NCI-H526 treated with DMSO at 0.1 percent for 48 hours (cell line): ENCODE measurements at regions not wholly inside any gene's neighbourhood (a gene's known extent, or its start where the extent isn't known, plus 50 kb on each side); places are given as distances from the start of the nearest gene placed in this dataset.

Experiments
- DNase-seq: peaks from one replicate; lab custom pipeline; 2025; lab: John Stamatoyannopoulos, UW

GRCh38 chr9:117486426-117486825 lies 71.6 kb upstream of the ASTN2 start:
- DNase-seq: peak; percentile 2

GRCh38 chr9:117485176-117485575 lies 70.3 kb upstream of the ASTN2 start:
- no peak for DNase-seq

GRCh38 chr9:117480729-117481128 lies 65.9 kb upstream of the ASTN2 start:
- no peak for DNase-seq

DNA sequence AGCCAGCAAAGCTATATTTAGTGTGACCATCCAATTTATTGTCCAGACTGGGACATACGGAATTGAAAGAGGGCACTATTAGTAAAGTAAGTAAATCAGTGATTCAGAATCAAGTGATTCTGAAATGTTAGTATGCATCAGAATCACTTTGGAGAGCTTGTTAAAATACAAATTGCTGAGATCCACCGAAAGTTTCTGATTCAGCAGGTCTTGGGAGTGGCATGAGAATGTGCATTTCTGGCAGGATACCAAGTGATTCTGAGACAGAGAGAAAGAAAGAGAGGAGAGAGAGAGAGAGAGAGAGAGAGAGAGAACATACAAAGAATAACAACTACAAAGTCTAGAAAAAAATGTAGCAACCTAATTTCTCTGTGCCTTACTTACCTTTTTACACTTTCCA lies 65.4 kb upstream of the ASTN2 start:
- DNase-seq: no peak

DNA sequence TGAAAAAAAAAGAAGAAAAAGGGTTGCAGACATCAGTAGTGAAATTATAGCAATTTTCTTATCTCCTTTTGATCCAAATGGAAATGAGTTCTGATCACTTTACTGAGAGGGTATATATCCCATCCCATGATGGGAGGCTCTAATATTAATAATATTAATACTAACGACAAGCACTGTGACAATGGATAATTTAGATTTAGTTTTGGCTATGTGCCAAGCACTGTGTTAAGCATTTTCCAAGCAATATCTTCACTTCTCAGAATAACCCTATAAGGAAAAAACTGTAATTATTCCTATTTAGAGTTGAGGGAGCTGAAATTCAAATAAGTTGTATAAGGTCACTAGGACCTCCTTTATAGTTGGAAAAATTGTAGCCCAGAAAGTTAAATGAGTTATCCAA lies 58.4 kb upstream of the ASTN2 start:
- DNase-seq: no peak

DNA sequence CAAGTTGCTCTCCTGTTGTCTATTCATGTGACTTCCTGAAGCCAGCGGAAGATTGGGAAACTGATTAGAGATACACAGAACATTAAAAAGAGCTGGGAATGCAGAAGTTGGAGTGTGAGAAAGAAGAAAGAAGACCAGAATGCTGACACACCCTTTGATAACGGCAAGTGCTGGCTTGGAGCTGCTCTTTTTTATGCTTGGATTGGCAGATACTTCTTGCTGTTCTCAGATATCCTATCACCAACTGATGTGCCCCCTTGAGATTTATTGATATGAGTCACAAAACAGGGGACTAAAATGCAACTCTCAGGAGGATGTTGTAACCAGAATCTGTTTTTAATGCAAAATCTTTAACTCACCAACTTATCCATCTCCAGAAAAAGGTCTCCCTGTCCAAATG lies 56.0 kb upstream of the ASTN2 start:
- no peak for DNase-seq

DNA sequence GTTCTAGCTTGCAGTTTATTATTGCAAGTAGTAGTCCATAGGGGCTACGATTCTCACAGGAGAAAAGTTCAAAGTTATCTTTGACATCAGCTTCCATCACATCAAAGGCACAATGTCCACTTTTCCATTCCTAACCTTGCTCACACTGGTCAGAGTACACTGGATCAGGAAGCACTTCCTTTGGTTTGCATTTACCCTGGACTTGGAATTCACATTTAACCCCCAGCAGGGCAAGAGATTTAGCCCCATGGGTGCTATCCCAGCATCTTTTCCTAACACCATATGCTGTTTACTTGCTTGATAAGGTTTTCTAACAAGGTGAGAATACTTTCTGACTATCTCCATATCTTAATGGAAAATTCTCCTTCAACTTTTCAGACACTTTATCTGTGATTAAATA lies 55.6 kb upstream of the ASTN2 start:
- DNase-seq: no peak

DNA sequence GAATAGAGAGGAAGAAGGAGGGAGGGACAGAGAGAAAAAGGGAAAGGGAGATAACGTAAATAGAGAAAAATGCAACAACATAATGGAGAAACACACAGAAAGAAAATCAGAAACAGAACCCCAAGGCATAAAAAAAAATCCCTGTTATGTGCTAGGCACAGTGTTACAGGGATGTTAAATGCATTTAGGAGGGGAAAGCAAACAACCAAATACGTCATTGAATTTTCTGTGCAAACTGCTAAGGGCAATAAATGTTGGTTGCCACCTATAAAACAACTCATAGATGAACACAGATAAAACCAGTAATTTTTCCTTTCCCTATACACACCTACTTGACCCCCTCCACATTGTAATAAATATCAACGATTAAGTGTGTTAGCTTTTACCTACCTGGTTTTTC lies 51.3 kb upstream of the ASTN2 start:
- DNase-seq: no peak

DNA sequence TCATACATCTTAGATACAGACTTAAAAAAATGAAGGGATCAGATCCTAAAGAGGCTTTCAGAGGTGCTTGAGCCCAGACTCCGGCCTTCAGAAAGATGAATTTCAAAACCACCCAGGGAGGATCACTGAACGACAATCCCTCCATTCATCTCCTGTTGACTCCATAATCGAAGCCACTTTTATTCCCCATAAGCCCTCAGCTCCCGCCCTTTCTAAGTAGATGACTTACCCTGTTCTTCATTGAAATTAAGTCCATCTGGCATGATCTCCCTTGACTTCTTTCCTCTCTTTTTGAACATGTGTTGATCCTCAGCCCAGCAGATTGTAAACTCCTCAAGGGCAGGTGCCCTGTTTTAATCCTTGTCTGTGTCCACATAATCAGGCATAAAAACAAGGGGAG lies 50.8 kb upstream of the ASTN2 start:
- DNase-seq: no peak

GRCh38 chr9:117464941-117465616 lies 50.2 kb upstream of the ASTN2 start:
- no peak for DNase-seq
